Right cardiac atrium (tissue), 5 donors: ENCODE measurements at regions not wholly inside any gene's neighbourhood (a gene's known extent, or its start where the extent isn't known, plus 50 kb on each side); places are given as distances from the start of the nearest gene placed in this dataset.
A peak's percentile ranks its signal among the peaks of the same experiment; 100 is the strongest.

Experiments
- ATAC-seq, 2 donors: fragments of 200-7000 bp; cut with Tn5 transposase; one replicate each; pipeline versions ENCODE4 v1.8.0 to v1.9.1; 2020; ENCODE audit warnings: moderate library complexity in 2 of 2, mild to moderate bottlenecking in 1 of 2
- DNase-seq, 3 donors: peaks; one replicate each; pipeline ENCODE4 v3.0.0-alpha.2; 2020
- H3K27ac ChIP-seq: one replicate; pipeline ENCODE4 v1.5.1; 2013; ENCODE audit warnings: mild to moderate bottlenecking, low read length, control low read depth, moderate library complexity
- H3K27me3 ChIP-seq: one replicate; pipeline ENCODE4 v1.6.1; 2013; ENCODE audit not compliant: control insufficient read depth, insufficient read depth
- H3K4me1 ChIP-seq: one replicate; pipeline ENCODE4 v1.6.1; 2013; ENCODE audit warnings: low read length; ENCODE audit not compliant: control insufficient read depth, insufficient read depth
- H3K4me3 ChIP-seq: one replicate; pipeline ENCODE4 v1.5.1; 2013; ENCODE audit warnings: low read length, control low read depth
- H3K9me3 ChIP-seq: one replicate; pipeline ENCODE4 v1.6.1; 2013; ENCODE audit warnings: low read length; ENCODE audit not compliant: control insufficient read depth
- WGBS: extraction: QIAGEN DNeasy Blood & Tissue Kit; methylation state at CpG from one replicate; pipeline ENCODE4 v1.1.7; 2013; 5-methylcytosine and 5-hydroxymethylcytosine counted together
- intact Hi-C, 4 donors: fragments of 100-400 bp; cut with DNase I; formaldehyde crosslinking; loops; one replicate each; pipeline versions ENCODE4 v1.11.0 to v1.14.0; 2022 to 2023
- donor health status: healthy with polysubstance abuse.
- donor health status: DM: no; HTN: yes; CAD: no.
- donor health status: DM: no; HTN: no; CAD: no.
- donor health status: DM: no; HTN: yes; CAD: no; lungs with severe emphysema.
- donor health status: DM: yes; HTN: yes; CAD: no.

- Histone ChIP-seq H3K27ac (no peak overlapping the region), H3K4me1 (no peaks in the 10 kb centered on the region), H3K4me3 (no peak overlapping the region), H3K9me3 (no peaks in the 10 kb centered on the region), H3K27me3 (no peaks in the 10 kb centered on the region)
- no peak for DNase-seq
- intact Hi-C loops: no loop called here
- 87% methylated on average over 7 of the region's 7 CpGs for WGBS
- ATAC-seq: no peak
Observed at GRCh38 chr15:70356919-70357318, 259.2 kb upstream of the TLE3 start.

- WGBS: 80% methylated on average over 9 of the region's 9 CpGs
- no peaks in the 10 kb centered on the region for H3K4me1 ChIP-seq
- intact Hi-C loops: no loop called here
- DNase-seq: no peak
- no peak overlapping the region for H3K4me3 ChIP-seq
- no peaks in the 10 kb centered on the region for H3K9me3 ChIP-seq
- H3K27ac ChIP-seq: no peak overlapping the region
- no peaks in the 10 kb centered on the region for H3K27me3 ChIP-seq
- no peak for ATAC-seq
Observed at GRCh38 chr15:70356062-70356860, 258.5 kb upstream of the TLE3 start.

- ATAC-seq (no peak), DNase-seq (no peak)
- H3K9me3 ChIP-seq: no peaks in the 10 kb centered on the region
- no peaks in the 10 kb centered on the region for H3K4me1 ChIP-seq
- WGBS: 95% methylated on average over 5 of the region's 5 CpGs
- H3K4me3 ChIP-seq: no peak overlapping the region
- no peak overlapping the region for H3K27ac ChIP-seq
- no peaks in the 10 kb centered on the region for H3K27me3 ChIP-seq
- intact Hi-C loops: no loop called here
Observed at GRCh38 chr15:70355275-70355795, 257.6 kb upstream of the TLE3 start.

GRCh38 chr15:70354346-70354905, 256.7 kb upstream of the TLE3 start:
- DNase-seq: no peak
- H3K27ac ChIP-seq: no peak overlapping the region
- no peak for ATAC-seq
- WGBS: 85% methylated on average over 20 of the region's 20 CpGs
- no peaks in the 10 kb centered on the region for H3K27me3 ChIP-seq
- intact Hi-C loops: no loop called here
- no peak overlapping the region for H3K4me3 ChIP-seq
- no peaks in the 10 kb centered on the region for H3K9me3 ChIP-seq
- H3K4me1 ChIP-seq: no peaks in the 10 kb centered on the region

- Histone ChIP-seq H3K4me1 (no peaks in the 10 kb centered on the region), H3K27me3 (no peaks in the 10 kb centered on the region), H3K27ac (no peak overlapping the region), H3K9me3 (no peaks in the 10 kb centered on the region), H3K4me3 (no peak overlapping the region)
- DNase-seq (no peak), ATAC-seq (no peak)
- intact Hi-C loops: no loop called here
- 92% methylated on average over 12 of the region's 12 CpGs for WGBS
Observed at GRCh38 chr15:70353606-70354345, 256.1 kb upstream of the TLE3 start.

- intact Hi-C loops: no loop called here
Observed at GRCh38 chr15:70351941-70352774, 254.4 kb upstream of the TLE3 start.

GRCh38 chr15:70351391-70351790, 253.7 kb upstream of the TLE3 start:
- ATAC-seq (no peak), DNase-seq (no peak)
- Histone ChIP-seq H3K4me1 (no peaks in the 10 kb centered on the region), H3K4me3 (no peak overlapping the region), H3K27ac (no peak overlapping the region), H3K9me3 (no peaks in the 10 kb centered on the region), H3K27me3 (no peaks in the 10 kb centered on the region)
- intact Hi-C loops: no loop called here
- WGBS: 96% methylated on average over 5 of the region's 5 CpGs

More at GRCh38 chr15:70351941-70352774, 254.4 kb upstream of the TLE3 start:
- no peak for ATAC-seq
- Histone ChIP-seq H3K27me3 (no peaks in the 10 kb centered on the region), H3K27ac (no peak overlapping the region), H3K4me3 (no peak overlapping the region), H3K4me1 (no peaks in the 10 kb centered on the region), H3K9me3 (no peaks in the 10 kb centered on the region)
- 94% methylated on average over 3 of the region's 3 CpGs for WGBS
- DNase-seq: no peak

- no peaks in the 10 kb centered on the region for H3K27me3 ChIP-seq
- DNase-seq (peak in 2 of 3 donors; percentile 43 to 76), ATAC-seq (peak; percentile 62 to 71)
Observed at GRCh38 chr15:70348581-70349344, 251.0 kb upstream of the TLE3 start.

GRCh38 chr15:70348226-70348543, 250.5 kb upstream of the TLE3 start:
- no peak for DNase-seq

More at GRCh38 chr15:70348581-70349344, 251.0 kb upstream of the TLE3 start:
- no peak overlapping the region for H3K4me3 ChIP-seq
- WGBS: 47% methylated on average over 17 of the region's 17 CpGs
- no peaks in the 10 kb centered on the region for H3K9me3 ChIP-seq
- H3K4me1 ChIP-seq: no peaks in the 10 kb centered on the region
- intact Hi-C loops: no loop called here
- H3K27ac ChIP-seq: no peak overlapping the region

More at GRCh38 chr15:70348226-70348543, 250.5 kb upstream of the TLE3 start:
- intact Hi-C loops: no loop called here
- WGBS: 33% methylated on average over 2 of the region's 2 CpGs
- H3K4me3 ChIP-seq: no peak overlapping the region
- ATAC-seq: peak; percentile 25 to 54
- no peaks in the 10 kb centered on the region for H3K4me1 ChIP-seq
- no peak overlapping the region for H3K27ac ChIP-seq
- H3K27me3 ChIP-seq: no peaks in the 10 kb centered on the region
- no peaks in the 10 kb centered on the region for H3K9me3 ChIP-seq
